ENCODE measurements at regions not wholly inside any gene's neighbourhood (a gene's known extent, or its start where the extent isn't known, plus 50 kb on each side); places are given as distances from the start of the nearest gene placed in this dataset.

DNA sequence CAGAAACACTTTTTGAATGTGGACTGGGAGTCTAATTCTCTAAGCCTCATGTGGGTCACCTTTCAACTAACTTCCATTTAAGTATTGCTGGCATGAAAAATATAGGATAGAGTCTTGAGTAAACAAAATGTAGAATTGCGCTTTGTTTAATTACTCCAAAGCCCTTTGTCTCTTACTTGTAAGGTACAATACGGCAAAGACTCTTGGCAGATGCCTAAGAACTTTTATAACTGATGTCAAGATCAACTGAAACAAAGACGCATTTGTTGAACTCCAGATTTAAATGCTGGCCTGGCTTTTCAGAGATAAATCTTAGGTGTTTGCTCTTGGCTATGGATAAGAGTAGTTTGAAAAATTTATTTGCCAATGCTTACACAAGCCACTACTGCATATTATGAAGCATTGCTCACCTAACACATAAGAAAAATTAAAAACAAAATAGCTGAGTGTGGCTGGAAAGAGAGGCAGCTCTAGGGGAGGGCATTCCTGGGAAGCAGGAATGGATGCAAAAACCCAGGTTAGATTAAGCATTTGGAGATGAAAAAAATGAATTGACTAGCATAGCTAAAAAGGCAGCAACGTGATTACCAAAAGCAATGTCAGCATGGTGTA lies 107.3 kb upstream of the STARD13 start:
- TF ChIP-seq GATA2 (IDR thresholded peaks at IDR 0.05; ENCODE audit: low read depth, low read length) (no peak), GATA3 (IDR thresholded peaks at IDR 0.05; ENCODE audit: low read depth, low read length) (no peak)
